A673 (cell line): ENCODE measurements at regions not wholly inside any gene's neighbourhood (a gene's known extent, or its start where the extent isn't known, plus 50 kb on each side); places are given as distances from the start of the nearest gene placed in this dataset.

Source experiments
- BruUV-seq: library from RNA; stranded (reverse); fragments of 400-500 nt; replicated peaks from 2 replicates; lab custom pipeline; 2021; lab: Mats Ljungman, UMichigan
- CTCF ChIA-PET: fragments of 300-600 bp; sonication (Branson Sonifier 250); formaldehyde crosslinking; loops from one replicate; lab custom pipeline; 2022; ENCODE audit warnings: antibody characterized with exemption; lab: Charles Lee
- POLR2A ChIA-PET: fragments of 300-600 bp; sonication (Branson Sonifier 250); formaldehyde crosslinking; loops from one replicate; lab custom pipeline; 2022; ENCODE audit warnings: antibody characterized with exemption; ENCODE audit not compliant: low non-redundant PET; lab: Charles Lee
- DNase-seq: peaks from one replicate; pipeline ENCODE4 v3.0.0-alpha.2; 2015; ENCODE audit warnings: low spot score
- H3K27ac ChIP-seq: fragments of 200-600 bp; sonication (generic); 2 replicates; pipeline ENCODE4 v1.5.1; 2016; ENCODE audit warnings: mixed run types, low read depth, mild to moderate bottlenecking, mixed read lengths, antibody characterized with exemption, low read length; ENCODE audit not compliant: poor library complexity, severe bottlenecking
- H3K27me3 ChIP-seq: fragments of 200-600 bp; sonication (generic); replicated peaks from 2 replicates; pipeline ENCODE4 v1.6.1; 2017; ENCODE audit warnings: mixed run types, low read depth, mild to moderate bottlenecking, mixed read lengths, antibody characterized with exemption, low read length; ENCODE audit not compliant: insufficient read depth, poor library complexity
- H3K36me3 ChIP-seq: fragments of 200-600 bp; sonication (generic); 2 replicates; pipeline ENCODE4 v1.6.1; 2016; ENCODE audit warnings: mixed run types, mild to moderate bottlenecking, mixed read lengths, antibody characterized with exemption, low read length; ENCODE audit not compliant: insufficient read depth, poor library complexity, severe bottlenecking
- H3K4me1 ChIP-seq: fragments of 200-600 bp; sonication (generic); 2 replicates; pipeline ENCODE4 v1.6.1; 2017; ENCODE audit warnings: mixed run types, mild to moderate bottlenecking, mixed read lengths, antibody characterized with exemption, low read length; ENCODE audit not compliant: insufficient read depth, poor library complexity, severe bottlenecking
- H3K4me3 ChIP-seq: fragments of 200-600 bp; sonication (generic); 2 replicates; pipeline ENCODE4 v1.5.1; 2016; ENCODE audit warnings: low read depth, mixed run types, mild to moderate bottlenecking, mixed read lengths, low read length; ENCODE audit not compliant: poor library complexity, severe bottlenecking
- H3K9me3 ChIP-seq: fragments of 200-600 bp; sonication (generic); 2 replicates; pipeline ENCODE4 v1.6.1; 2016; ENCODE audit warnings: mixed run types, low read depth, mild to moderate bottlenecking, mixed read lengths, antibody characterized with exemption, low read length; ENCODE audit not compliant: poor library complexity, severe bottlenecking
- EZH2 ChIP-seq: fragments of 200-600 bp; sonication (generic); IDR thresholded peaks from 2 replicates; pipeline ENCODE4 v1.6.1; 2017; ENCODE audit warnings: borderline replicate concordance, low read depth, mild to moderate bottlenecking, mixed read lengths, antibody characterized with exemption, low read length; ENCODE audit not compliant: poor library complexity, severe bottlenecking
- intact Hi-C: fragments of 100-400 bp; cut with micrococcal nuclease; formaldehyde crosslinking; loops from one replicate; pipeline ENCODE4 v1.10.0; 2022; ENCODE audit not compliant: unreplicated experiment
- TF ChIP-seq, protein P1 (sequence below): fragments of 300-800, 200-600 bp; sonication (generic); conservative IDR thresholded peaks from 2 replicates; pipeline ENCODE4 v1.5.1; 2017; ENCODE audit warnings: low read depth, mild to moderate bottlenecking, antibody characterized with exemption, low read length, moderate library complexity, mixed read lengths

DNA sequence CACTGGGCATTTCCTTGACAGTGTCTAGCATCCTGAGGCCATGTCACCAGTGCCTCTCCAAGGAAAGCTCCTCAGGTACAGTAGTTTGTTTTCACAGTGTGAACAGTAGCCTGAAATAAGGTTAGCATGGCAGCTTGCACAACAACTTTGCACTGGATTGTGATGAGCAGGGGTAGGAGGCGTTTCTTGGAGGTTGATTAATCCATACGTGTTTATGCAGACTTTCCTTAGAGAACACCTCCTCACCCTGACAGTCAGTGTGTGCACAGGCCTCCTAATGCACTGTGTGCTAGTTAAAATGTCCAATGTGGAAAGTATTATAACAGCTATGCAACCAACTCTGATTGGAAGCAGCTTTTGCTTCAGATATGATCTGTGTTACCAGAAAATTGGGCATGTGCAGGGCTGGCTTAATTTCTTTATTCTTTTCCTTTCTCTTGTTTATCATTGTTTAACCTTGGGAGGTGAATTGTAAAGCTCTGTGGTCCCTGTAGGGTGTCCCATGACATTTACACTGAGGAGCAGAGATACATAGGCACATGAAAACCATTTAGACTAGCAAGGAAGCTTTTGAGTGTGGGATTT, 77.2 kb upstream of the LDAH start:
- Histone ChIP-seq H3K27me3 (peaks cover 70% of the 10 kb centered on the region), H3K4me1 (no peaks in the 10 kb centered on the region), H3K36me3 (no peaks in the 10 kb centered on the region), H3K27ac (no peak overlapping the region), H3K4me3 (no peak overlapping the region), H3K9me3 (no peaks in the 10 kb centered on the region)
- ChIA-PET POLR2A (no interaction called here), CTCF (interaction anchor here (0.6 kb wide), 1 partner anchor 639 kb away, joined by 3 read pairs; no protein-coding TSS in a partner anchor)
- TF ChIP-seq, protein P1, sequence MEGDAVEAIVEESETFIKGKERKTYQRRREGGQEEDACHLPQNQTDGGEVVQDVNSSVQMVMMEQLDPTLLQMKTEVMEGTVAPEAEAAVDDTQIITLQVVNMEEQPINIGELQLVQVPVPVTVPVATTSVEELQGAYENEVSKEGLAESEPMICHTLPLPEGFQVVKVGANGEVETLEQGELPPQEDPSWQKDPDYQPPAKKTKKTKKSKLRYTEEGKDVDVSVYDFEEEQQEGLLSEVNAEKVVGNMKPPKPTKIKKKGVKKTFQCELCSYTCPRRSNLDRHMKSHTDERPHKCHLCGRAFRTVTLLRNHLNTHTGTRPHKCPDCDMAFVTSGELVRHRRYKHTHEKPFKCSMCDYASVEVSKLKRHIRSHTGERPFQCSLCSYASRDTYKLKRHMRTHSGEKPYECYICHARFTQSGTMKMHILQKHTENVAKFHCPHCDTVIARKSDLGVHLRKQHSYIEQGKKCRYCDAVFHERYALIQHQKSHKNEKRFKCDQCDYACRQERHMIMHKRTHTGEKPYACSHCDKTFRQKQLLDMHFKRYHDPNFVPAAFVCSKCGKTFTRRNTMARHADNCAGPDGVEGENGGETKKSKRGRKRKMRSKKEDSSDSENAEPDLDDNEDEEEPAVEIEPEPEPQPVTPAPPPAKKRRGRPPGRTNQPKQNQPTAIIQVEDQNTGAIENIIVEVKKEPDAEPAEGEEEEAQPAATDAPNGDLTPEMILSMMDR, result no peak
- TF ChIP-seq EZH2, result no peak
- intact Hi-C loops, result no loop called here
- no peak for DNase-seq
- no TSS peak for BruUV-seq

DNA sequence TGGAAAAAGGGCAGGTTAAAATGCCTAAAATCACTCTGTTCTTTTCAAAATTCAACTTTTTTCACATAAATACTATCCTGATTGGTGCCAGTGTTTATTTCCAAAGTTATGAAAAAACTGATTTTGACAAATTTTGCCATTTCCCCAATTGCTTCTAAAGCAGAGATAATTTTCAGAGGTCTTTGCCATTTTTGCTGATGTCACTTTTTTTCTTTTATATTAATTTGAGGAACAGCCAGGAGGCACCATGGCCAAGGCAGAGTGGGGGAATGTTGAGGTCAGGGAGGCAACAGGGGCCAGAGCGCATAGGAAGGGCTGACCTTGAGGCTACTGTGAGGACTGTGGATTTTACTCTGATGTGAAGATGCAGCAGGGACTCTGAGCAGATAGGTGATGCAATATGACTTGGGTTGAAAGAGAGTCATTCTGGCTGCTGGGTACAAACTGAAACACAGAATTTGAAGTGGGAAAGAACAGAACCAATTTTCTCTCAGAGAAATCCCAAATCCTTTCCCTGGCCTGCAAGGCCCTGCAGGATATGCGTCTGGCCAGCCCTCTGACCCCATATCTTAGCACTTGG, 75.1 kb upstream of the LDAH start:
- no peak for DNase-seq
- Histone ChIP-seq H3K4me1 (no peaks in the 10 kb centered on the region), H3K4me3 (no peak overlapping the region), H3K36me3 (no peaks in the 10 kb centered on the region), H3K27ac (no peak overlapping the region), H3K9me3 (no peaks in the 10 kb centered on the region), H3K27me3 (peaks cover 60% of the 10 kb centered on the region)
- intact Hi-C loops, result no loop called here
- ChIA-PET CTCF (no interaction called here), POLR2A (no interaction called here)
- TF ChIP-seq, protein P1, result no peak
- TF ChIP-seq EZH2, result no peak
- no TSS peak for BruUV-seq

DNA sequence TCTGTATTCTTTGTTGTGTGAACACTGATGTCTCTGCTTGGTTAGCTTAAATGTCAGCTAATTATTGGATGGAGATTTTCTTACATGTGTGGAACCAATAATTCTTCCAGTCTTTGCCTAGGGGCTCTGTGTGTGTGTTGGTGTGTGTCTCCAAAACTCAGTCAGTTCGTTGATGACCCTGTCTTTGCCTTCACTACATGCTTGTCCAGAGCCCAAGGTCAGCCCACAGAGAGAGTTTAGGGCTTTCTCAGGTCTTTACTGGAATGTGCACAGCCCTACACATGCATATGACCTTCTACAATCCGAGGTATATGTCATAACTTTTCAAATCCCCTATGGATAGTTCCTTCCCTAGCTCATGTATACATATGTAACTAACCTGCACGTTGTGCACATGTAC, 74.1 kb upstream of the LDAH start:
- no peaks in the 10 kb centered on the region for H3K36me3 ChIP-seq
- BruUV-seq, result no TSS peak
- H3K4me3 ChIP-seq, result no peak overlapping the region
- H3K4me1 ChIP-seq, result no peaks in the 10 kb centered on the region
- peaks cover 55% of the 10 kb centered on the region for H3K27me3 ChIP-seq
- ChIA-PET POLR2A (no interaction called here), CTCF (no interaction called here)
- TF ChIP-seq, protein P1, result no peak
- TF ChIP-seq EZH2, result no peak
- no peak for DNase-seq
- intact Hi-C loops, result no loop called here
- no peaks in the 10 kb centered on the region for H3K9me3 ChIP-seq
- H3K27ac ChIP-seq, result no peak overlapping the region
